Glutamatergic neuron (in vitro differentiated cells): ENCODE measurements at regions not wholly inside any gene's neighbourhood (a gene's known extent, or its start where the extent isn't known, plus 50 kb on each side); places are given as distances from the start of the nearest gene placed in this dataset.

ENCODE experiments used
- DNase-seq: peaks from one replicate; pipeline ENCODE4 v3.0.0; 2022
- H3K27ac Mint-ChIP-seq: one replicate; pipeline ENCODE4 v1.8.0; 2020; ENCODE audit warnings: mild to moderate bottlenecking, mixed read lengths, inconsistent platforms; ENCODE audit not compliant: unreplicated experiment
- H3K27me3 Mint-ChIP-seq: one replicate; pipeline ENCODE4 v1.8.0; 2020; ENCODE audit warnings: mild to moderate bottlenecking, moderate library complexity, mixed read lengths, inconsistent platforms; ENCODE audit not compliant: unreplicated experiment
- H3K36me3 Mint-ChIP-seq: one replicate; pipeline ENCODE4 v1.8.0; 2020; ENCODE audit warnings: mild to moderate bottlenecking, mixed read lengths, inconsistent platforms; ENCODE audit not compliant: unreplicated experiment
- H3K4me1 Mint-ChIP-seq: one replicate; pipeline ENCODE4 v1.8.0; 2020; ENCODE audit warnings: mild to moderate bottlenecking, low read depth, mixed read lengths, inconsistent platforms; ENCODE audit not compliant: unreplicated experiment
- H3K4me3 Mint-ChIP-seq: one replicate; pipeline ENCODE4 v1.8.0; 2020; ENCODE audit warnings: mild to moderate bottlenecking, mixed read lengths, inconsistent platforms; ENCODE audit not compliant: unreplicated experiment
- H3K9me3 Mint-ChIP-seq: one replicate; pipeline ENCODE4 v1.8.0; 2020; ENCODE audit warnings: mild to moderate bottlenecking, moderate library complexity, mixed read lengths, inconsistent platforms; ENCODE audit not compliant: unreplicated experiment
- TF ChIP-seq, protein P1 (sequence below): fragments of 200-600 bp; sonication (generic); IDR thresholded peaks from one replicate; pipeline ENCODE4 v1.5.0; 2021; ENCODE audit not compliant: partially characterized antibody, unreplicated experiment

DNA sequence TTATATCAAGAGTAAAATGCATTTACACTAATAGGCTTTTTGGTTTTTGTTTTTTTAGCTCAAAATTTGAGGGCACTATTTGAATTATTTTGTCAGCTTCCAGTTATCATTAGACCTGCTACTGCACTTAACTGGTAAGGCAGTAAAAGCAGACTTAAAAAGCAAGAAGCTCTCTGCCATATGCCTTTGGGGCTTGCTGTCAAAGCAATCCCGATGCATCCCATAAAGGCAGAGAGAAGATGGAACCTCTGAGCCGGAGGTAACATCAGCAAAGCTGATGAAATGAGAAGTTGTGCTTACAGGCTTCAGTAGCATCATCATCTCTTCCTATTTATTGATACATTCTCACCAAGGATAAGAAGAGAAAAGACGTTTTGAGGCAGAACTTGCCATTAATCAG lies 1414.3 kb upstream of the CDH6 start:
- H3K27me3 Mint-ChIP-seq, result no peaks in the 10 kb centered on the region
- H3K4me1 Mint-ChIP-seq, result peaks cover 3% of the 10 kb centered on the region
- no peak for DNase-seq
- peak overlapping the region; percentile 62 for H3K27ac Mint-ChIP-seq
- TF ChIP-seq, protein P1, sequence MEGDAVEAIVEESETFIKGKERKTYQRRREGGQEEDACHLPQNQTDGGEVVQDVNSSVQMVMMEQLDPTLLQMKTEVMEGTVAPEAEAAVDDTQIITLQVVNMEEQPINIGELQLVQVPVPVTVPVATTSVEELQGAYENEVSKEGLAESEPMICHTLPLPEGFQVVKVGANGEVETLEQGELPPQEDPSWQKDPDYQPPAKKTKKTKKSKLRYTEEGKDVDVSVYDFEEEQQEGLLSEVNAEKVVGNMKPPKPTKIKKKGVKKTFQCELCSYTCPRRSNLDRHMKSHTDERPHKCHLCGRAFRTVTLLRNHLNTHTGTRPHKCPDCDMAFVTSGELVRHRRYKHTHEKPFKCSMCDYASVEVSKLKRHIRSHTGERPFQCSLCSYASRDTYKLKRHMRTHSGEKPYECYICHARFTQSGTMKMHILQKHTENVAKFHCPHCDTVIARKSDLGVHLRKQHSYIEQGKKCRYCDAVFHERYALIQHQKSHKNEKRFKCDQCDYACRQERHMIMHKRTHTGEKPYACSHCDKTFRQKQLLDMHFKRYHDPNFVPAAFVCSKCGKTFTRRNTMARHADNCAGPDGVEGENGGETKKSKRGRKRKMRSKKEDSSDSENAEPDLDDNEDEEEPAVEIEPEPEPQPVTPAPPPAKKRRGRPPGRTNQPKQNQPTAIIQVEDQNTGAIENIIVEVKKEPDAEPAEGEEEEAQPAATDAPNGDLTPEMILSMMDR, result no peak
- no peaks in the 10 kb centered on the region for H3K9me3 Mint-ChIP-seq
- H3K4me3 Mint-ChIP-seq, result no peak overlapping the region
- H3K36me3 Mint-ChIP-seq, result no peaks in the 10 kb centered on the region

DNA sequence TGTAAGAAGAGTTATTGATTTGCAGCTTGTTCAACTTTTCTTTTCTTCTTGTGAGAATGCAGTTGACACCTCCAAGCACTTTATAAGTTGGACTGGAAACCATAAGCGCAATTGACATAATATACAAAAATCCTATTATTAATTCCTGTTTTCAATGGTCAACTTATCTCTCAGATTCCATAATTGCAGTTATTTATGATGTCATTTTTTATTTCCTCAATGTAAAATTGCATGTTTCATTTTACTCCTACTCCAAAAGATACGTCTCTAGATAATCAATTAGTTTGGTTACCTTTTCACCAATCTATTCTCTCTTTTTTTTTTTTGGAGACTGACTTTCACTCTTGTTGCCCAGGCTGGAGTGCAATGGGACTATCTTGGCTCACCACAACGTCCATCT lies 1416.1 kb upstream of the CDH6 start:
- no peak for DNase-seq
- Mint-ChIP-seq H3K27me3 (no peaks in the 10 kb centered on the region), H3K4me1 (peaks cover 3% of the 10 kb centered on the region), H3K36me3 (no peaks in the 10 kb centered on the region), H3K9me3 (no peaks in the 10 kb centered on the region), H3K27ac (no peak overlapping the region), H3K4me3 (no peak overlapping the region)
- TF ChIP-seq, protein P1, result no peak

DNA sequence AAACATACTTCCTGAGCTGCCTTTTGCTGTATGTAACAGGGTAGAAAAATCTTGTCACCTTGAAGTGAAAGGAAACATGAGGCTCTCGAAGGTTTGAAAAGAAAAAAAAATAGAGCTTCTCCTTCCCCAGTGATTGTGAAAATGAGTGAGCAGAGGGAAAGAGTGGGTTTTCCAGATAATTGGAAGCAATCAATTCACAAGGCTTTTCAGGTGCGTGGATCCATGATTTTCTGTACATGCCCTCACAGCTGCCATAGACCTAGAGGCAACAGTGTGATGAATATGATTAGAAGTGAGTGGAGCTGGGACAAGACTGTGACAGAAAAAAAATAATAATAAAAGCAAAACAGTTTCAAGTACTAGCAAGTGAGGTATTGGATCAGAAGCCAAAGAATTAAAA lies 1422.5 kb upstream of the CDH6 start:
- Mint-ChIP-seq H3K9me3 (no peaks in the 10 kb centered on the region), H3K4me3 (no peak overlapping the region), H3K27me3 (peaks cover 2% of the 10 kb centered on the region), H3K4me1 (peaks cover 3% of the 10 kb centered on the region), H3K27ac (no peak overlapping the region), H3K36me3 (no peaks in the 10 kb centered on the region)
- TF ChIP-seq, protein P1, result no peak
- no peak for DNase-seq

DNA sequence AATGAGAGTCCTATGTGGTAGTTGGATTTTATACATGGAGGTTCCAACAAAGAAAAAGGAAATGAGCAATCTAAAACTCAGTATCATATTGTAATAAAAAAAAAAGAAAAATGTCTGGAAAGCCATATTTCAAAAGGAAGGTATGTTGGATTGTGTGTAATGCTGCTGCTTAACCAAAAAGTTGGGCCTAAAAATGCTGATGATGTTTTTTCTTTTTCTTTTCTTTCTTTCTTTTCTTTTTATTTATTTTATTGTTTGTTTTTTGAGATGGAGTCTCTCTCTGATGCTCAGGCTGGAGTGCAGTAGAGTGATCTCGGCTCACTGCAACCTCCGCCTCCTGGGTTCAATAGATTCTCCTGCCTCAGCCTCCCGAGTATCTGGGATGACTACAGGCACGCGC lies 1424.0 kb upstream of the CDH6 start:
- Mint-ChIP-seq H3K36me3 (no peaks in the 10 kb centered on the region), H3K9me3 (no peaks in the 10 kb centered on the region), H3K27me3 (peaks cover 2% of the 10 kb centered on the region), H3K4me1 (peaks cover 3% of the 10 kb centered on the region), H3K27ac (no peak overlapping the region), H3K4me3 (no peak overlapping the region)
- TF ChIP-seq, protein P1, result no peak
- no peak for DNase-seq

DNA sequence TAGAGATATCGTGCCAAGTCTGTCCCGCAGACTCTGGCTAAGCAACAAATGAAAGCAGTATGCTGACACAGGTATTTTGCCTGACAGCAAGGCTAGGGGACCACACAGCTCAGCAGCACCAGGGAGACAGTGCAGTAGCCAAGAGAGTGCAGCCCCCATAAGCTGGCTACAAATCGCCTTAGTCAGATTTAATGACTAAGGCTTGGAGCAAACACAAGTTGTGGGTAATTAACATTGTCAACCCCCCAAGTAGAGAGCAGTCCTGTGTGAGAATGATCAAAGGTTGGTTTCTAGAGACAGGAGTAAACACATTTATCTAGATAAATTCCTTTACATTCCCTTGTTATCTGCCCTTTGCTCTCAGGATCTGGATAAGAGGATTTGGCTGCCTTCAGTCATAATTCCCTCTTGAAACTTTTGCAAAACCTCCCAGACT lies 1434.5 kb upstream of the CDH6 start:
- no peaks in the 10 kb centered on the region for H3K9me3 Mint-ChIP-seq
- no peak overlapping the region for H3K4me3 Mint-ChIP-seq
- H3K27ac Mint-ChIP-seq, result no peak overlapping the region
- H3K36me3 Mint-ChIP-seq, result no peaks in the 10 kb centered on the region
- H3K27me3 Mint-ChIP-seq, result no peaks in the 10 kb centered on the region
- TF ChIP-seq, protein P1, result no peak
- peak; percentile 10 for DNase-seq
- no peaks in the 10 kb centered on the region for H3K4me1 Mint-ChIP-seq
